NCI-H2227 treated with DMSO at 0.1 percent for 48 hours (cell line): ENCODE measurements at regions not wholly inside any gene's neighbourhood (a gene's known extent, or its start where the extent isn't known, plus 50 kb on each side); places are given as distances from the start of the nearest gene placed in this dataset.
"Not testable (repeated sequence)": the region's sequence is repeated elsewhere in the genome, so short reads cannot be mapped to it uniquely, and the experiment has no call there.

Experiments
- DNase-seq: peaks from one replicate; lab custom pipeline; 2025; lab: John Stamatoyannopoulos, UW

DNA sequence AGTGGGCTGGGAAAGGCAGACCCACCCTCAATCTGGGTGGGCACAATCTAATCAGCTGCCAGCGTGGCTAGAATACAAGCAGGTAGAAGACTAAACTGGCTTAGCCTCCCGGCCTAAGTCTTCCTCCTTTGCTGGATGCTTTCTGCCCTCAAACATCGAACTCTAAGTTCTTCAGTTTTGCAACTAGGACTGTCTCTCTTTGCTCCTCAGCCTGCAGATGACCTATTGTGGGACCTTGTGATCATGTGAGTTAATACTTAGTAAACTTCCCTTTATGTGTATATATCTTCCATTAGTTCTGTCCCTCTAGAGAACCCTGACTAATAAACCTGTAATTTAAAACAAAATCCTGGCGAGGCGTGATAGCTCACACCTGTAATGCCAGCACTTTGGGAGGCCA is 51.8 kb upstream of the SLC39A8 start:
- not testable (repeated sequence) for DNase-seq

GRCh38 chr4:102399021-102399420 is 53.7 kb upstream of the SLC39A8 start:
- no peak for DNase-seq

DNA sequence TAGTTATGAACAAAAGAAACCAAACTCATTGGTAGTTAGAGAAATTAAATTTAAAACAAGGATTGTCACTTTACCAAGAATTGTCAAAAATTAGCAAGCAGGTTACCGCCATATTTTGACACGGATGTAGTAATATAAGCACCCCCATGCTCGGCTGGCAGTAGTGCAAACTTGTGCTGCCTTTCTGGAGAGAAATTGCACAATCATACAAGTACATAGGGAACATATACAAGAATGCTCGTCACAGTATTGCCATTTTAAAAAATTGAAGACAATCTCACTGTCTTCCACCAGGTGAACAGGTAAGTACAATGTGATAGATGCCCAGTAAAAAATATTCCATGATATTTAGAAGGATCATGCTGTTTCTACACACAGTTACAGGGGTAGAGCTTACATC is 55.6 kb upstream of the SLC39A8 start:
- no peak for DNase-seq

DNA sequence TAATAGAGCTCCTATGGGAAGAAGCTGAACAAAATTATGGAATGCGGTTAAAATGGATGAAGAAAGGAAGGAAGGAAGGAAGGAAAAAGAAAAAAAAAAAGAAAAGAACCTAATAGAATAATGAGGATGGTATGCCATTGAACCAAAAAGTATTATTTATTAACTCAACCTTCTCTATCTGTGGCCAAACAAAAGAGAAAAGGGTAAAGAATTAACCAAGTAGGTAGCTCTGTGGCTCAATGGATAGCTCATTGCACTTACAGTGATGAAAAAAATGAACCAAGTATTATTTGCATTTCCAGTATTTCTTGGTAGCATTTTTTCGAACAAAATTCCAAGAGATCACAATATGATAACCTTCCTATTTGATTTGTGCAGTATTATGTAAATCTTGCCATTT is 56.9 kb upstream of the SLC39A8 start:
- DNase-seq = no peak

DNA sequence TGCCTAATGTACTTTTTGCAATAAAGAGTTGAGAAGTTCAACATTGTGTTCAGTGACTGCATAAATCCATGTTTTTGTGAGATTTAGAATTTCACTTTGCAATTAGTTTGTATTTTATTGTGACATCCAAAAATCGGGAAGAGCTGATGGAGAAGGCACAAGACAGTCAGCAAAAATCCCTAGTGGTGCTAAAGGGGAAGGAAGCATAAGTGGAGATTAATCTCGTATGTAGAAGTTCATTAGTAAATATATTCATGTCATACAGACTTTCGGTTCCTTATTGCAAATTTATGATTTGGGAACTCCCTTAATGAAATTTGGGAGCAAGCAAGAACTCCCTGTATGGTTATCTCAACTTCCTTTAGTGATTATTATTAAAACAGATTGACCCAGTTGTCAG is 57.8 kb upstream of the SLC39A8 start:
- no peak for DNase-seq

DNA sequence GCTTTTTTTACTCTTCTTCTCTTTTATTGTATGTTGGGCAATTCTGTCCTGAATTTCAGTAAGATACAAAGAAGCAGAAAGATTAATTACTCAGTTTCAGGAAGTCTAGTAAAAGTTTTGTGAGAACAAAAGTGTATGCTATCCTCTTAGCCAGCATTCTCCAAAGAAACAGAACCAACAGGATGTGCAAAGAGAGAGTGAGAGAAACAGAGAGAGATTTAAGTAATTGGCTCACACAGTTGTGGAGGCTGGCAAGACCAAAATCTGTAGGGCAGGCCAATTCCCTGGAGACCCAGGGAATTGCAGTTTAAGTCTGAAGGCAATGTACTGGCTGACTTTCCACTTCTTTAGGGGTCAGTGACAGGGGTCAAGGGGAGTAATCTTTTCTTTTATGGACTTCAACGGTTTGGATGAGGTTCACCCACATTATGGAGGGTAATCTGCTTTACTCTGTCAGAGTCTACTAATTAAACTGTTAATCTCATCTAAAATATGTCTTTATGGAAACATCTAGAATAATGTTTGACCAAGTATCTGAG is 59.2 kb upstream of the SLC39A8 start:
- DNase-seq = no peak

DNA sequence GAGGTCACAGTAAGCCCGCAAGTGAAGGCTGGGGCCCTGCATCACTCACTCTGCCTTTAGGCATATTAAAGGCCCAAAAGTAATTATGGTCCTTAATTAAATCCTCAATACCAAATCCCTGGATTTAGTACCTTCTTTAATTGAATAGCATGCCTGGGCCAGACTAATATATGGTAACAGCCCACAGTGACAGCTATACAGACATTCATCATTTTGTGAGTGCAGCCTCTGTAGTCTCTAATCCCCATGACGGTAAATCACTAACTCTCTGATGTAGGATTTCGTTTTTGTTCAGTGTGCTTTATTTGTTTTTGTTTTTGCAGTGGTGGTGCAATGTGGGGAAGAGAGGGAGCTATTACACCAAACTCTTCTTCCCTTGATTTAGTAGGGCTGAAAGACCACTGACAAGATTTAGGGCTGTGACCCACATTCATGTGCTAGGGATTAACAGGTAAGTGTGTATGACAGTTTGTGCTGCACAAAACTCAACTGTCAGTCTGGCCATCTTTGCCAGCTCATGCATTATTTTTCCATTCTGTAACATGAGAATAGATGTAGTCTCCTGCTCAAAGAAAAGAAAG is 60.6 kb upstream of the SLC39A8 start:
- DNase-seq = no peak

DNA sequence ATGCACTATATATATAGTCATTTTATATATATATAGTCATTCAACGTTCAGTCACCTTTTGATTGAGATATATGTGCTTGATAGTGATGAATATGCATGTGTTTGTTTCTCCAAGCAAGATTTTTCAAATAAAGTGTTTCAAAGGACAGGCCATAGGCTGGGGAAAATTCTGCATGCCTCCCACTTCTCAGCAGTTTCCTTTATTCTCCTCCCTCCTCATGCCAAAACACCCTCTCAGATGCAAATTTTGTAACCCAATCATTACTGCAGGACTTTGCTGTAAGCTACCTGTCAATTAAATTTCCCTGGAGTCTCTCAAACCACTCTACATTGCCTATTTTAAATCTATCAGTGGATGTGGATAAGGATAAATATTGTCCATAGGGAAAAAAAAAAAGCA is 65.6 kb upstream of the SLC39A8 start:
- not testable (repeated sequence) for DNase-seq

- DNase-seq = no peak
Measured at GRCh38 chr4:102411408-102411807, 66.1 kb upstream of the SLC39A8 start.

DNA sequence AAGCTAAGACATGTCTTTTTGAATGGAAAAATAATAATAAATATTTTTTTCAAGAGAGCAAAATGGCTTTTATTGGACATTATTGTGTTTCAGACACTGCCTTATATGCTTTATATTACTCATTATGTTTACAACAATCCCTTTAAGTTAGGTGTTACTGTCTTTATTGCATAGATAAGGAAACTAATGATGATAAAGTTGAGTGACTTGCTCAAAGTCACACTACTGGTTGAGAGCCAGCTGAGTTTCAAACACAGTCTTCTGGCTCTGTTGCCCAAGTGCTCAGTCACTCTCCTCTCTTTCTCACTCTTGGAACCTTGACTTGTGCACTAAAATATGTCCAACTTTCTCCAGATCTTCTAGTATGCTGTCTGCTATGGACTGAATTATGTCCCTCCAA is 71.5 kb upstream of the SLC39A8 start:
- no peak for DNase-seq

DNA sequence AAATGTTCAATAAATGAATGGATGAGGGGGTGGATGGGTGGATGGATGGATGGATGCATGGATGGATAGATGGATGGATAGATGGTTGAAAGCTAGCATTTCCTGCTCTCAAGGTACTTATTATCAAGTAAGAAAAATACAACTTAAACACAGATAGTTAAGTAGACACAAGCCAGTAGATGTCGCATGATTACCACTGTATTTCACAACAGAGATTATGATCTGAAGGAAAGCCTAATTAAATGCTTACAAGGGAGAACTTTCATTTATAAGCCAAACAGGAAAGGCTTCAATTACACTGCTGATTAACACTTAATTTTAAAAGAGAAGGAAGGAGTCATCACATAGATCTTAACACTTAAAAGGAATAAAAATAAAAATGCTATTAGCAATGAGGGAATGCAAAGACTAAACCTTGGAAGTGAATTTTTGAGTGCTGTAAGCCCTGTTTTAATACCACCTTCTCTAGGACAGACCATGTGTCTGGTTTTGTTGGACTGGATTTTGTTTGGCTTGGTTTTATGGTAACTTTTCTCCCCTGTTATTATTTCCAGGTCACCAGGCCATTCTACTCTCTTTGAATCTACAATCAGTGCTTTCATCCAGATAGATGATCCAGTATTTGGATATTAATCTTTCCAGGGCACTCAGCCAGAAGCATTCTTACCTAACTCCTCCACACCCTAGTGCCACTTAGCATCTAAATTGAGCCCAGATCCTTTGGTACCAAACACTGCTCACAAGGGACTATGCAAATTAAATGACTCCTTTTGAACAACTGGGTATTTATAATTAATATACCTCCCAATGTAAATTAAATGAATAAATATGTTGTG is 75.5 kb upstream of the SLC39A8 start:
- peak; percentile 6 for DNase-seq

- DNase-seq = no peak
Measured at GRCh38 chr4:102422843-102423242, 77.6 kb upstream of the SLC39A8 start.

DNA sequence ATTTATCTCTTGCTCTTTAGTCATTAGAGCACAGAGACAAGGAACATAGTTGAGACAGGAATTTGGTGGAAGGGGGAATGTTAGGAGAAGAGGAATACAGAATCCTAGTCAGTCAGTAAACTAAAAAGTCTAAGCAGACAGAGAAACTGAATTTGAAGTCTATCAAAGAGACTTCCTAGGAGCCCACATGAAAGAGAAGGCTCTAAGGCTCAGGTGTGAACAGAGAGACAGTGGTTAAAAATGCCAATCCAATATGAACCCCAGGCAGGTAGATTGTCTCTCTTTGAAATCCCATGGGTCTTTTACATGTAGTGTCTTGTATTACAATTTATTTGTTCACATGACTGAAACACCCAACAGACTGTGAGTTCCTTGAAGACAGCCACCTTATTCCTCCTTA is 77.8 kb upstream of the NFKB1 start:
- DNase-seq = no peak

DNA sequence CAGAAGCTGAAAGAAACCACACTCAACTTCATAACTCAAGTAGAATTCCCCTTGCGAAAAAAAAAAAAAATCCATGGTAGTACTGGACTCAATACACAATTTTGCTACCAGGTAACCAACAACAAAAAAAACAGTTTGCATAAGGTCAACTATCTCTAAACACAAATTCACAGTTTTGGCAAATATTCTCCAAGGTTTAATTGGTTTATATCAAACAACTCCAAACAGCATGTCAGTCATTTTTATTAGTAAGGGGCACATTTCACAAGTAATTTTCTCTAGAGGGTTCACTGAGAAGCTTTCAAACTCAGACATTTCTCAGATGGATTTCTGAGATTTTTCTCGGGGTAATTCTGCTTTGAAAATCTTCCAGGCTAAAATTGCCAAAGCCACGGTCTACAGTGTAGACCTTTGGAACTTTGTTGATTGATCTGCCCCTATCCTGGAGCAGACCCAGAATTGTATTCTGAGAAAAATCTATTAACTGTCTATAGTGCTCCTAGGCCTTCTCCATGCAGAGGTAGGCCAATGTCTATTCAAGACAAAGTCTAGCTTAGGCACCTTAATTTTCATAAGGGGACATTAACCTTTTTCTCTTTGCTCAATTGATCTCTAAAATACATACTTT is 73.7 kb upstream of the NFKB1 start:
- DNase-seq = no peak

- no peak for DNase-seq
Measured at GRCh38 chr4:102428122-102428521, 73.0 kb upstream of the NFKB1 start.

- no peak for DNase-seq
Measured at GRCh38 chr4:102429553-102429952, 71.6 kb upstream of the NFKB1 start.

- DNase-seq = peak; percentile 16
Measured at GRCh38 chr4:102430461-102430910, 70.7 kb upstream of the NFKB1 start.

GRCh38 chr4:102431608-102431961 is 69.6 kb upstream of the NFKB1 start:
- DNase-seq = no peak

DNA sequence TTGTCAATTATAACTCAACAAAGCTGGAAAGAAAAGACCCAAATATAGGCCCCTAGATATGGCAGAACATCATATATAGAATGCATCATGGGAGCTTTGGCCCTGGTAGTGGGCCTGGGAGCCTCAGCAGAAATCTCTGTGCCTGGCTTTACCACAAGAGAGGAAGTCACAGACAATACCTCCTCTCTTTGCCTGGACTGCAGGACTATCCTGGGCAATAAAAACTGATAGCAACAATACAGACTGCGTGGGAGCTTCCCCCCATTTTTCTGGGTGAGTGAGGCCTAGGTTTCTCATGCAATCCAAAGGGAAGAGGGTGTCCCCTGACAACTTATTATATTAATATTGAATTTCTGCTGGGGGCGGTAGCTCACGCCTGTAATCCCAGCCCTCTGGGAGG is 64.0 kb upstream of the NFKB1 start:
- no peak for DNase-seq

GRCh38 chr4:102438396-102439235 is 62.5 kb upstream of the NFKB1 start:
- DNase-seq = no peak

GRCh38 chr4:102439236-102439614 is 61.9 kb upstream of the NFKB1 start:
- no peak for DNase-seq

DNA sequence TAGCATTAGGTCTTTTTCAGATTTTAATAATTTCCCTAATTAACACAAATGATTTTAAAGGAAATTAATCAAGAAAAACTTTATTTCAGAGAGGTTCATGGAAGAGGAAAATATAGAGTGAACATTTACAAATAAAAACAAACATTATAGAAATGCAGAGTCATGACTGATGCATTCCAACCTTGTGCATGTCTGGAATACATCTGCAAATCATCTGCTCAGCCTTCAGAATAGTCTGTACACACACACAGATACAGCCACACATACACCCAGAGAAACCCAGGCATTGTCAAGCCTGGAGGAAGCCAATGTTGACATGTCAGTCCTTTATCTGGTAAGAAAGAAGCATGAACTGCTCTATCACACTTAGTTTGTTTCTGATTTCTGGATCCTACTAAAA is 61.3 kb upstream of the NFKB1 start:
- no peak for DNase-seq
